Spinal cord (tissue), 9 donors: ENCODE measurements at regions not wholly inside any gene's neighbourhood (a gene's known extent, or its start where the extent isn't known, plus 50 kb on each side); places are given as distances from the start of the nearest gene placed in this dataset.

ENCODE experiments used
- DNase-seq, 6 donors: peaks; one replicate each; pipeline versions ENCODE4 v3.0.0 to v3.0.0-alpha.2; 2013 to 2015; ENCODE audit warnings: low spot score in 6 of 6, low read depth in 4 of 6
- H3K27ac ChIP-seq: one replicate; pipeline ENCODE4 v1.5.1; 2013; ENCODE audit warnings: low read depth, low read length, control low read depth
- H3K27me3 ChIP-seq: one replicate; pipeline ENCODE4 v1.6.1; 2013; ENCODE audit warnings: low read length; ENCODE audit not compliant: control insufficient read depth, insufficient read depth
- H3K36me3 ChIP-seq: one replicate; pipeline ENCODE4 v1.6.1; 2013; ENCODE audit warnings: low read length; ENCODE audit not compliant: control insufficient read depth, insufficient read depth
- H3K4me1 ChIP-seq: one replicate; pipeline ENCODE4 v1.6.1; 2013; ENCODE audit warnings: low read length; ENCODE audit not compliant: control insufficient read depth, insufficient read depth
- H3K4me3 ChIP-seq: one replicate; pipeline ENCODE4 v1.5.1; 2013; ENCODE audit warnings: low read depth, low read length, control low read depth
- H3K9me3 ChIP-seq: one replicate; pipeline ENCODE4 v1.6.1; 2013; ENCODE audit warnings: low read length; ENCODE audit not compliant: control insufficient read depth, insufficient read depth
- WGBS: methylation state at CpG from one replicate; pipeline ENCODE4 v1.1.5; 2013; ENCODE audit warnings: missing lambda C conversion rate; ENCODE audit not compliant: insufficient coverage; 5-methylcytosine and 5-hydroxymethylcytosine counted together
- donor health status: healthy.

DNA sequence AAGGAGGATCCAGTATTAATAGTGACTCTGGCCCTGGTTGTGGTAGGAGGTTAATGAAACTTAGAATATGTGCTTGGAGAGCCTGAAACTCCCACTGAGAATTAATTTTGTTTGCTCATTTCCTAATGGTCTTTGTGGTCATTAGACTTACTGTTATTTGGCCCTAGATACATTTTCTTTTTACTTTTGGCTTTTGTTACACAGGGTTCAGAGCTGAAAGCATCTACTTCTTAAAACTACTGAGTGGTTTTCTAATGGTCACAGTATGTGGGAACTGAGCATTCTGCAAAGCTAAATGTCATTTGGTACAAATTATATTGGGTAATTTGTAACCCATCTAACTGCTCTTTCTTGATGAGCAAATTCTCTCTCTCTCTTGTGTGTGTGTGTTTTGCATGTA is 433.4 kb upstream of the IL12A start:
- DNase-seq: peak in 2 of 6 donors; percentile 5 to 68
- H3K27me3 ChIP-seq: no peaks in the 10 kb centered on the region
- H3K4me1 ChIP-seq: no peaks in the 10 kb centered on the region
- no peaks in the 10 kb centered on the region for H3K9me3 ChIP-seq
- no peak overlapping the region for H3K4me3 ChIP-seq
- no peaks in the 10 kb centered on the region for H3K36me3 ChIP-seq
- H3K27ac ChIP-seq: no peak overlapping the region

GRCh38 chr3:159559771-159560170 is 428.9 kb upstream of the IL12A start:
- no peaks in the 10 kb centered on the region for H3K4me1 ChIP-seq

DNA sequence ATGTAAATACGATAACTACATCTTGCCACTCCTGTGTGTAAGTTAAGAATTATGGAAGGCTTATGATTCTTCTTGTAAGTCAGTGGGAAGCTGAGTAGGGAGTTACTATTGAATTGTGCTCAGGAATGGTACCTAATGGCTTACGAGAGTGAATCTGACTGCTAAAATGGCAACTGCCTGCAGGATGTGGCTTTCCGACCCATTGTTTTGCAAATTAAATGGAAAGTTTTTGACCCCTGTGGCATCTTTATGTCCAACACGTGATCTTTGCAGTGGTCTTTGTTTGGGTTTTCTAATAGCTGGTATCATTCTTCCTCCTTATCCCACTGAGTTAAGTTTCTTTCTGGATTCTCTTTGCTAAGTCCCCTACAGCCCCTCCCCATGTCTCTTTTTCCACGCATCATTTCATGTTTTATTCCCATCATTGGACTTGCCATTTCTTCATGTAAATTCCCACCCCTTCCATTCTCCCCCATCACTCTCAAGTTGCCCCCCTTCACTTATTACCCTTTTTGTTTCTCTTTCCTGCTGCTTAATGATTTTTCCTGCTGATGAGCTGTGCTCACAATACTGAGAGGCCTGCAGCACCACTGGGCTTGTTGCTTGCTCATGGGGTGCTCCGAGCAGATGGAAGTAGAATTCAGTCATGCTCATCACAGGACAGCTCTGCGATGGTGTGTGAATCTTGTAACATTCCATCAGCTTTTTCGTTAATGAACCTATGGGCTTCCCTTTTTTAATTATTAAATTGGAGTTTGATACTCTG is 428.2 kb upstream of the IL12A start:
- Histone ChIP-seq H3K9me3 (no peaks in the 10 kb centered on the region), H3K36me3 (no peaks in the 10 kb centered on the region), H3K4me3 (no peak overlapping the region), H3K27ac (no peak overlapping the region), H3K4me1 (no peaks in the 10 kb centered on the region), H3K27me3 (no peaks in the 10 kb centered on the region)
- peak in 3 of 6 donors; percentile 11 to 85 (median 17) for DNase-seq
- WGBS: 44% methylated on average over 4 of the region's 8 CpGs

More at GRCh38 chr3:159559771-159560170, 428.9 kb upstream of the IL12A start:
- no peaks in the 10 kb centered on the region for H3K36me3 ChIP-seq
- no CpG with 5 or more reads among the region's 1 CpG for WGBS
- H3K9me3 ChIP-seq: no peaks in the 10 kb centered on the region
- H3K4me3 ChIP-seq: no peak overlapping the region
- no peaks in the 10 kb centered on the region for H3K27me3 ChIP-seq
- no peak overlapping the region for H3K27ac ChIP-seq
- no peak for DNase-seq

DNA sequence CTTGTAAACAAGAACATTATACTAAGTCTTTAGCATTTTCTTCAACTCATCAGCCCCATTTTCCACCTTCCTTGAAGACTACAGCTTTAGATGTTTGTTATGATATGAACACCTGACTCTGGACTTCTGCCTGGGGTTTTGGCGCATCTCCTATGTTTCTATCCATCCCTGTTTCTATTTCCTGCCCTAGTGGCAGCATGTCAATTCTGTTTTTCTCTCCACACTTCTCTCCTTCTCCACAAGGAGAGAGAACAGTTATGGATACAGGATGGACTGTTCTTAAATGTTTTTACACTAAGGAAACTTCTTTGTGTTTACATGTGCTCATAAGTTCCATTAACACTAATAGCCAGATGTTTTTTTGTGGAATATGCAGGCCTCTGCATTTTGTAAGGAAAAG is 423.3 kb upstream of the IL12A start:
- no peak for DNase-seq
- Histone ChIP-seq H3K4me1 (no peaks in the 10 kb centered on the region), H3K27ac (no peak overlapping the region), H3K36me3 (no peaks in the 10 kb centered on the region), H3K27me3 (no peaks in the 10 kb centered on the region), H3K9me3 (no peaks in the 10 kb centered on the region), H3K4me3 (no peak overlapping the region)
- no CpG with 5 or more reads among the region's 1 CpG for WGBS

- DNase-seq: peak in 1 of 6 donors; percentile 14
- 31% methylated on average over 2 of the region's 3 CpGs for WGBS
- Histone ChIP-seq H3K36me3 (no peaks in the 10 kb centered on the region), H3K27ac (no peak overlapping the region), H3K27me3 (no peaks in the 10 kb centered on the region), H3K9me3 (no peaks in the 10 kb centered on the region), H3K4me1 (no peaks in the 10 kb centered on the region), H3K4me3 (no peak overlapping the region)
Observed at GRCh38 chr3:159583662-159584061, 405.0 kb upstream of the IL12A start.

DNA sequence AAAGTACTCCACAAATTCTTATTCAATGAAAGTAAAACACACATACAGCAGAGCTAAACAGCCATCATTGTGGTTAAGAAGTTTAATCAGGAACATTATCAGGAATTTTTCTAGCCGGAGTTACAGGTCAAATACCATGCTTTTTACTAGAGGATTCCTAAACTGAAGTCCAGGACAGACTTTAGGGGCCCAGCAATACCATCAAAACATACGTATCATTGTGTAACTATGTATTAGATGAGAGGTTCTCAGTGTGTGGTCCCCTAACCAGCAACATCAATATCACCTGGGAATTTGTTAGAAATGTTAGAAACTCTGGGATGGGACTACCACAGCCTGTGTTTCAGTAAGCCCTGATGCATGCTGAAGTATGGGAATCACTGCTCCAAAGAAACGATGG is 404.2 kb upstream of the IL12A start:
- H3K9me3 ChIP-seq: no peaks in the 10 kb centered on the region
- no peaks in the 10 kb centered on the region for H3K27me3 ChIP-seq
- H3K4me3 ChIP-seq: no peak overlapping the region
- no peak for DNase-seq
- 86% methylated on average over 1 of the region's 3 CpGs for WGBS
- H3K36me3 ChIP-seq: no peaks in the 10 kb centered on the region
- no peak overlapping the region for H3K27ac ChIP-seq
- H3K4me1 ChIP-seq: no peaks in the 10 kb centered on the region

GRCh38 chr3:159586571-159587202 is 401.9 kb upstream of the IL12A start:
- Histone ChIP-seq H3K4me3 (no peak overlapping the region), H3K9me3 (no peaks in the 10 kb centered on the region), H3K36me3 (no peaks in the 10 kb centered on the region), H3K27ac (no peak overlapping the region), H3K27me3 (no peaks in the 10 kb centered on the region), H3K4me1 (no peaks in the 10 kb centered on the region)
- DNase-seq: peak in 4 of 6 donors; percentile 31 to 88 (median 58)
- 20% methylated on average over 1 of the region's 5 CpGs for WGBS

- Histone ChIP-seq H3K9me3 (no peaks in the 10 kb centered on the region), H3K27me3 (no peaks in the 10 kb centered on the region), H3K36me3 (no peaks in the 10 kb centered on the region), H3K27ac (no peak overlapping the region), H3K4me1 (peaks cover 4% of the 10 kb centered on the region), H3K4me3 (no peak overlapping the region)
- 20% methylated on average over 1 of the region's 3 CpGs for WGBS
- peak in 3 of 6 donors; percentile 22 to 64 (median 52) for DNase-seq
Observed at GRCh38 chr3:159593927-159594605, 394.6 kb upstream of the IL12A start.

DNA sequence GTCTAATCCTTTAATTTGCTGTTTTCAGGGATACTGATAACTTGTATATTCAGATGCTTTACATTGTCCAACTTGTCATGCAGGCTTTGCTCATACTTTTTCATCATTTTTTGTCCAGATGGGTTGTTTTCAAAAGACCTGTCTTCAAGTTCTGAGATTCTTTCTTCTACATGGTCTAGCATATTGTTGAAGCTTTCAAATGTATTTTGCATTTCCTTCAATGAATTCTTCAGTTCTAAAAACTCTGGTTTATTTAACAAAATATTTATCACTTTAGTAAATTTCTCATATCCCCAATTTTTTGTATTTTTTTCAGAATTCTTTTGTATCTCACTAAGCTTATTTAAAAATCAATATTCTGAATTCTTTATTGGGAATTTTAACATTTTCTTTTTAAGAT is 388.3 kb upstream of the IL12A start:
- no peak for DNase-seq
- Histone ChIP-seq H3K4me1 (no peaks in the 10 kb centered on the region), H3K27me3 (no peaks in the 10 kb centered on the region), H3K36me3 (no peaks in the 10 kb centered on the region), H3K4me3 (no peak overlapping the region), H3K27ac (no peak overlapping the region), H3K9me3 (peaks cover 6% of the 10 kb centered on the region)
